Left ventricle myocardium inferior (tissue), 1 donor: ENCODE measurements at regions not wholly inside any gene's neighbourhood (a gene's known extent, or its start where the extent isn't known, plus 50 kb on each side); places are given as distances from the start of the nearest gene placed in this dataset.

Experiments used
- DNase-seq: peaks from one replicate; pipeline ENCODE4 v3.0.0-alpha.2; 2020
- H3K27ac ChIP-seq: fragments of 200-600 bp; replicated peaks from 2 replicates; pipeline ENCODE4 v1.8.0; 2021
- H3K27me3 ChIP-seq: fragments of 200-600 bp; 2 replicates; pipeline ENCODE4 v1.8.0; 2021; ENCODE audit warnings: low read depth
- H3K36me3 ChIP-seq: fragments of 200-600 bp; 2 replicates; pipeline ENCODE4 v1.8.0; 2021
- H3K4me1 ChIP-seq: fragments of 200-600 bp; 2 replicates; pipeline ENCODE4 v1.8.0; 2021
- H3K4me3 ChIP-seq: fragments of 200-600 bp; 2 replicates; pipeline ENCODE4 v1.8.0; 2021; ENCODE audit warnings: mild to moderate bottlenecking, moderate library complexity
- H3K9me3 ChIP-seq: fragments of 200-600 bp; replicated peaks from 2 replicates; pipeline ENCODE4 v1.8.0; 2021
- CTCF ChIP-seq: fragments of 200-600 bp; IDR thresholded peaks from 2 replicates; pipeline ENCODE4 v1.8.0; 2021; ENCODE audit warnings: antibody characterized with exemption, mild to moderate bottlenecking, borderline replicate concordance
- intact Hi-C: fragments of 100-400 bp; cut with micrococcal nuclease; formaldehyde crosslinking; loops from one replicate; pipeline ENCODE4 v1.11.0; 2022
- donor health status: DM: no; HTN: yes; CAD: no; lungs with severe emphysema.

GRCh38 chr11:131146827-131147490 lies 223.5 kb upstream of the NTM start:
- Histone ChIP-seq H3K27me3 (peaks cover 4% of the 10 kb centered on the region), H3K4me3 (no peak overlapping the region), H3K4me1 (peaks cover 4% of the 10 kb centered on the region), H3K36me3 (no peaks in the 10 kb centered on the region), H3K27ac (no peak overlapping the region), H3K9me3 (no peaks in the 10 kb centered on the region)
- intact Hi-C loops, result no loop called here
- TF ChIP-seq CTCF, result peak; percentile 22
- DNase-seq, result no peak

GRCh38 chr11:131154351-131154750 lies 216.1 kb upstream of the NTM start:
- no peak for TF ChIP-seq CTCF
- intact Hi-C loops, result no loop called here
- Histone ChIP-seq H3K27ac (no peak overlapping the region), H3K9me3 (no peaks in the 10 kb centered on the region), H3K27me3 (peaks cover 19% of the 10 kb centered on the region), H3K4me1 (peaks cover 4% of the 10 kb centered on the region), H3K36me3 (no peaks in the 10 kb centered on the region), H3K4me3 (no peak overlapping the region)
- no peak for DNase-seq

- Histone ChIP-seq H3K9me3 (no peaks in the 10 kb centered on the region), H3K27ac (no peak overlapping the region), H3K27me3 (peaks cover 15% of the 10 kb centered on the region), H3K36me3 (no peaks in the 10 kb centered on the region), H3K4me3 (no peak overlapping the region), H3K4me1 (peaks cover 4% of the 10 kb centered on the region)
- intact Hi-C loops, result no loop called here
- TF ChIP-seq CTCF, result no peak
- DNase-seq, result no peak
Measured at GRCh38 chr11:131157678-131158077, 212.7 kb upstream of the NTM start.

- Histone ChIP-seq H3K4me3 (no peak overlapping the region), H3K27ac (no peak overlapping the region), H3K9me3 (no peaks in the 10 kb centered on the region), H3K4me1 (peaks cover 4% of the 10 kb centered on the region), H3K36me3 (no peaks in the 10 kb centered on the region), H3K27me3 (peaks cover 4% of the 10 kb centered on the region)
- DNase-seq, result no peak
- intact Hi-C loops, result no loop called here
- TF ChIP-seq CTCF, result no peak
Measured at GRCh38 chr11:131160846-131161245, 209.6 kb upstream of the NTM start.

GRCh38 chr11:131163613-131164012 lies 206.8 kb upstream of the NTM start:
- DNase-seq, result no peak
- H3K9me3 ChIP-seq, result no peaks in the 10 kb centered on the region
- H3K4me1 ChIP-seq, result no peaks in the 10 kb centered on the region
- intact Hi-C loops, result no loop called here
- peaks cover 5% of the 10 kb centered on the region for H3K27me3 ChIP-seq
- no peak overlapping the region for H3K27ac ChIP-seq
- TF ChIP-seq CTCF, result no peak
- H3K4me3 ChIP-seq, result no peak overlapping the region
- H3K36me3 ChIP-seq, result no peaks in the 10 kb centered on the region

- intact Hi-C loops, result no loop called here
- DNase-seq, result no peak
- no peak for TF ChIP-seq CTCF
- Histone ChIP-seq H3K4me3 (no peak overlapping the region), H3K36me3 (no peaks in the 10 kb centered on the region), H3K27me3 (peaks cover 9% of the 10 kb centered on the region), H3K9me3 (no peaks in the 10 kb centered on the region), H3K4me1 (no peaks in the 10 kb centered on the region), H3K27ac (no peak overlapping the region)
Measured at GRCh38 chr11:131165036-131165435, 205.4 kb upstream of the NTM start.
